ENCODE measurements at regions not wholly inside any gene's neighbourhood (a gene's known extent, or its start where the extent isn't known, plus 50 kb on each side); places are given as distances from the start of the nearest gene placed in this dataset.
A peak's percentile ranks its signal among the peaks of the same experiment; 100 is the strongest.

DNA sequence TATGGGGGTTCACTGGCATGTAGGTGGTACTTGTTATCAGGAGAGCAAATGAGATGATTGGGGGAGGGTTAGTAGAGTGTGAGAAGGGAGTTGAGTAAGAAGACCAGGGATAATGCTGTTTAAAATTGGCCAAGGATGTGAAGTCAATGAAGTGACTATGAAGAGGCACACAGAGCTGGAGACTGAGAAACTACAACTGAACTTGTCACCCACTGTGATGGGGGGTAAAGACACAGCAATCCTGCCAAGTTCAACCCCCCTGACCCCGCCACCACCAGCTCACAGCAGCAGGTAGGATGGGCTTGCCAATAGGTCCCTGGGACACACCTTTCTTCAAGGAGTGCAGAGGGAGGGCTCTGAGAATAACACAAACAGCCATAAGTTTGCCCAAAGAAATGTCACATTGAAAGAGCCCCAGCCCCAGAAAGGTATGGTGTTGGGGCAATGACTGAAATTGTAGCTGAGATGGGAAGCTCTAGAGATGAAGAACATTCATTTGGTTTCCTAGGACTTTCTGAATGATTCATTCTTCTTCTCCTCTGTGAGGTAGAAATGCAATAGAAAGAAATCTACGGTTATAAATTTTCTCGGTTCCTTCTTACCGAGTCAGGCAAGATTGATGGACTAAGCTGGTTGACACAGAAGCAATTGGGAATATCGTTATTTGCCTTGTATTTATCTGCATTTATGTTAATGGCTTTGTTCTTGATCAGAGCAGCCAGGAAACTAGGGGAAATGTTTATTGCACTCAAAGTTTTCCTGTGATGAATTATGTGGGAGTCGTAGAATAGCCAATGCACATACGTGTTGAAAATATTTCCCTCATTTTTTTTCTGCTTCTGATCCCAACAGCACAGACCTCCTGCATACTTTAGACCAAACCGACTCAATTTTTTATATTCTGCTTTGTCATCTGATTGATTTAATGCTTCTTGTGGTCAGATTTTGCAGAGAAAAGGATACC is 595.2 kb upstream of the CDH11 start:
- no peak overlapping the region for H3K4me3 ChIP-seq (replicated peaks in 1 of 2; ENCODE audit: low read depth in 2 of 2, low read length in 2 of 2)
- no peak for DNase-seq (ENCODE audit: low read depth in 2 of 2)
- TF ChIP-seq, protein P1, sequence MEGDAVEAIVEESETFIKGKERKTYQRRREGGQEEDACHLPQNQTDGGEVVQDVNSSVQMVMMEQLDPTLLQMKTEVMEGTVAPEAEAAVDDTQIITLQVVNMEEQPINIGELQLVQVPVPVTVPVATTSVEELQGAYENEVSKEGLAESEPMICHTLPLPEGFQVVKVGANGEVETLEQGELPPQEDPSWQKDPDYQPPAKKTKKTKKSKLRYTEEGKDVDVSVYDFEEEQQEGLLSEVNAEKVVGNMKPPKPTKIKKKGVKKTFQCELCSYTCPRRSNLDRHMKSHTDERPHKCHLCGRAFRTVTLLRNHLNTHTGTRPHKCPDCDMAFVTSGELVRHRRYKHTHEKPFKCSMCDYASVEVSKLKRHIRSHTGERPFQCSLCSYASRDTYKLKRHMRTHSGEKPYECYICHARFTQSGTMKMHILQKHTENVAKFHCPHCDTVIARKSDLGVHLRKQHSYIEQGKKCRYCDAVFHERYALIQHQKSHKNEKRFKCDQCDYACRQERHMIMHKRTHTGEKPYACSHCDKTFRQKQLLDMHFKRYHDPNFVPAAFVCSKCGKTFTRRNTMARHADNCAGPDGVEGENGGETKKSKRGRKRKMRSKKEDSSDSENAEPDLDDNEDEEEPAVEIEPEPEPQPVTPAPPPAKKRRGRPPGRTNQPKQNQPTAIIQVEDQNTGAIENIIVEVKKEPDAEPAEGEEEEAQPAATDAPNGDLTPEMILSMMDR (IDR thresholded peaks at IDR 0.05; ENCODE audit: low read depth, low read length) = no peak

DNA sequence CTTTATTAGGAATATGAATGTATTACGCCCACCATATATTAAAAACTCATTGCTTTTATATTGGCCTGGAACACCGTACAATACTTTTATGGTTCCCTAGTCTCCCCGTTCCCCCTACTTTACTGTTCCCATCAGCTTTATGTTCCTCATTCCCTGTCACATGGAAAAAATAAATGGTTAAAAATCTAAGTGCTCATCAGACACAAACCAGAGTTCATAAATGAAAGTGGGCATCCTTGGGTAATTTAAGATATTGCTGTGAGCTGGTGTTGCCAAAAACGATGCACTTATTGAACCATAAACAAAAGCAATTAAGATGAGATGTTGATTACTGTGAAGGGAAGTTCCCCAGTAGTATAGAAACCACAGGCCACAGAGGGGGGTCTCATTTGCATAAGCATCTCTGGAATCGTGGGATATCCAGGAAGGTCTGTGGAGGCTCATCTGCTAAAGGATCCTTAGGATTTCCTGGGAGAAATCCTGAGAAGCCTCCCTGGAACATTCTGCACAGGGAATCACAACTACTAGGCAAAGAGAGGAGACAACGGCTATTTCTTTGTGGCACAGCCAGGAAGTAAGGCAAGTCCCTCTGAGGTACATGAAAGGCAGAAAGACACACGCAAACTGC is 591.4 kb upstream of the CDH11 start:
- no peak overlapping the region for H3K4me3 ChIP-seq (replicated peaks in 1 of 2; ENCODE audit: low read depth in 2 of 2, low read length in 2 of 2)
- TF ChIP-seq, protein P1 (IDR thresholded peaks at IDR 0.05; ENCODE audit: low read depth, low read length) = no peak
- DNase-seq (ENCODE audit: low read depth in 2 of 2) = no peak

DNA sequence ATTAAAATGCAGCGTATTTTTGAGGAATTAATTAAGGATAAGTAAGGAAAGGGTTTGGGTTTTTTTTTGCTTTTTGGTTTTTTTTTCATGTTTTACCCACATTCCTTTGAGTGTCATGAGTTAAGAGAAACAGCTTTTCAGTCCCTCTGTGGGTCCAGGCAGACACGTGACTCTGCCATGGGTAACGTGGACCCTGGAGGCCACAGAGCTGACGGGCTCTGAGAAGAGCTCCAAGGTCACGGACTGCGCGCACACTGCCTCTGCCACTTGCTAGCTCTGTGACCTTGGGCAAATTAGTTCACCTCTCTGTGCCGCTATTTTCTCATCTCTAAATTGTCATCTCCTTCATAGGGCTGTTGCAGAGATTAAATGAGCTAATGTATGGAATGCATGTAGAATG is 588.2 kb upstream of the CDH11 start:
- TF ChIP-seq, protein P1 (IDR thresholded peaks at IDR 0.05; ENCODE audit: low read depth, low read length) = no peak
- H3K4me3 ChIP-seq (replicated peaks in 1 of 2; ENCODE audit: low read depth in 2 of 2, low read length in 2 of 2) = no peak overlapping the region
- no peak for DNase-seq (ENCODE audit: low read depth in 2 of 2)

DNA sequence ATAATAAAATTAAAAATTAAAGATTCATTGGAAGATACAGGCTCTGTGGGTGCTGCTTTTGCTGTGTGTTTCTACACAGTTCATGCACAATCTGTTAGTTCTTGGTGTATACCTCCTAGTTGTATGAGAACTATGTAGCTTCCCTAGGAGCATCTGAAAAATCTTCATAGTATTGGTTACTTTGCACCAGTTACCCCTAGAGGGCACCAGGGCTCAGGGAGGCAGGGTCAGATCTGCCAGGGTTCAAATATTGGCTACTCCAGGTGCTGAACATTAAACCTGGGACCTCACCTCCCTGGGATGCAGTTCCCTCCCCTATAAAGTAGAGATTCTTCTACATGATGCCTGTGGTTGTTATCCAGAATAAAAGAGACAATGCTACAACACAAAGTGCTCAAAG is 583.0 kb upstream of the CDH11 start:
- no peak for DNase-seq (ENCODE audit: low read depth in 2 of 2)
- TF ChIP-seq, protein P1 (IDR thresholded peaks at IDR 0.05; ENCODE audit: low read depth, low read length) = peak; percentile 31
- H3K4me3 ChIP-seq (replicated peaks in 1 of 2; ENCODE audit: low read depth in 2 of 2, low read length in 2 of 2) = no peak overlapping the region

DNA sequence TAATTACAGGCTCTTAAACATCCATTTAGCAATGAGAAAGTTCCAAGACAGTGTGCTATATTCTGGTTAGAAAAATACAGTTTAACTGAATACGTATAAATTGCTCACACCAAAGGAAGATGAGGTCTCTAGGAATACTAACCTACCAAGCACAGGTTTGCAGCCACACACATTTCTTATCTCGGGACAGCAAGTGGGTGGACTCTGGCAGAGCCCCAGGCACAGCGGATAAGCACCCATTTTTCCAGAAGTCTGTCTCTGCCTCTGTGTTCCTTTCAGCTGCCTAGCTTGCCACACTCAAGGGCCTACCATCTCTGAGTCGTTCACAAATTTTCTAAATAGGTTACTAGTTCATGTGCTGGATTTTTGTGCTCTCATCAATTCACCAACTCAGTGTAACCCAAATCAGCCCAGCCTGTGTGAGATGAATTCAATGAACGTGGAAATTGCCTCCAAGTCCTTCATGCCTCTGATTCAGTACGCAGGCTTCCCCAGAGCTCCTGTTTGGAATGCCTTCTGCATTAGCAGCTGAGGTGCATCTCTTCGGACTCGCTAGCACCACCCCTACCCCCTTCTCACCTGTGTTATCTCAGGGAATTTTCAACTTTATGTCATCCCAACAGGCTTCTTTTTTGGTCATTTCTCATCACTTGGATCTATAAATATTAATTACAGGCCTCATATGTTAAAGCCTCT is 581.0 kb upstream of the CDH11 start:
- no peak overlapping the region for H3K4me3 ChIP-seq (replicated peaks in 1 of 2; ENCODE audit: low read depth in 2 of 2, low read length in 2 of 2)
- DNase-seq (ENCODE audit: low read depth in 2 of 2) = no peak
- TF ChIP-seq, protein P1 (IDR thresholded peaks at IDR 0.05; ENCODE audit: low read depth, low read length) = no peak

DNA sequence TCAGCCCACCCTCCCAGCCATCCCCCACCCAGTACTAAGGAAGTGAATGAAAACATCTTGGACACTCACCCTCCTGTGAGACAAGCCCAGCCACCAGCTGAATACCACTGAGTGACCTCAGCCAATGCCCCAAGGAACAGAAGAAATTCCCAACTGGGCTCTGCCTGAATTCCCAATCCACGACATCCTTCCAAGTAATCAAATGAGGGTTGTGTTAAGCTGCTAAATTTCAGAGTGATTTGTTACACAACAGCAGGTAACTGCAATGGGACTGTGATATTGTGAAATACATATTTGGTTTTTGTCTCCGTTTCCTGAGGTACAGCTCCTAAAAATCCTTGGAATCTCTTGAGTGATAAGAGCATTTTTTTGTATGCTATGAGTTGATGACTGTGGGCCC is 578.7 kb upstream of the CDH11 start:
- no peak overlapping the region for H3K4me3 ChIP-seq (replicated peaks in 1 of 2; ENCODE audit: low read depth in 2 of 2, low read length in 2 of 2)
- peak in 1 of 2 donors; percentile 39 for DNase-seq (ENCODE audit: low read depth in 2 of 2)
- TF ChIP-seq, protein P1 (IDR thresholded peaks at IDR 0.05; ENCODE audit: low read depth, low read length) = no peak

Measured in cardiac fibroblast (primary cell).